AG10803 (cell line): ENCODE measurements at regions not wholly inside any gene's neighbourhood (a gene's known extent, or its start where the extent isn't known, plus 50 kb on each side); places are given as distances from the start of the nearest gene placed in this dataset.

Source experiments
- DNase-seq: peaks from one replicate; pipeline ENCODE4 v3.0.0; 2010; ENCODE audit warnings: low read depth
- H3K4me3 ChIP-seq: 2 replicates; pipeline ENCODE4 v1.5.1; 2011; ENCODE audit warnings: mild to moderate bottlenecking, low read length, control low read depth
- CTCF ChIP-seq: conservative IDR thresholded peaks from 2 replicates; pipeline ENCODE4 v1.5.1; 2011; ENCODE audit warnings: mild to moderate bottlenecking, low read length, control low read depth, inconsistent platforms

GRCh38 chr15:96720656-96721055, 390.2 kb downstream of the NR2F2 start:
- no peak overlapping the region for H3K4me3 ChIP-seq
- DNase-seq: no peak
- TF ChIP-seq CTCF: no peak

DNA sequence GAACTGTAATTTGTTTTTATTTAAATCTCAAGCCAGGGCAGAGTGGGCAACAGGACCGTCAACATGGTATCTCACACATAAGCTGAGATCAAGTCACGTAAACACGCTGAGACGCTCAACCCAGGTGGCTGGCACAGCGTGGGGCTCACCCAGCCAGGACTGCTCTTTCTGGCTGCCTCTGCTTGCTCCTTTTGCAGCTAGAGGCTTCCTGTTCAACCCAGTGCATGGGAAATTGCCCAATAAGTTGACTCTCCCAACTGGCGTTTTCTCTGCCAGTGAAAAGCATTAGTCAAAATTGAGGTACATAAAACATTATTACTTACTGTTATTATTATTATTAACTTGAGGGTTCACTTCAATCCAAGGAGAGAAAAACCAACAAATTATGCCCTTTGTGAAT, 398.1 kb downstream of the NR2F2 start:
- DNase-seq: no peak
- TF ChIP-seq CTCF: no peak

DNA sequence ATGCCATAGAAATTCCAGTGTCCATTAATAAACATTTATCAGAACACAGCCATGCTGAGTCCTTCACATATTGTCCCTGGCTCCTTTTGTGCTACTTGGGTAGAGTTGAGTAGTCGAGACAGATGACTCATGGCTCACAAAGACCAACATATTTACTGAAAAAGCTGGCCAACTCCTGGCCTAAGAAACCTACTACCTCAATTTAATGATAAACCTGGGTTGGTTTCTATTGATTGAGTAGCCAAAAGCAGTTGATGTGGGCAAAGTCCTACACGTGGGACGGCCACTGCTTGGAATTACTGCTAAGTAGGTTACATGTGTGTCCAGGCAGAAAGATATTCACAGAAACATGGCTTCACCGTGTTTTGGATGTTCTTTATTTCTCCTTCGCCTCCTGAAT, 402.2 kb downstream of the NR2F2 start:
- DNase-seq: no peak
- no peak for TF ChIP-seq CTCF
- H3K4me3 ChIP-seq: no peak overlapping the region

More for the DNA sequence above, 398.1 kb downstream of the NR2F2 start:
- no peak overlapping the region for H3K4me3 ChIP-seq

DNA sequence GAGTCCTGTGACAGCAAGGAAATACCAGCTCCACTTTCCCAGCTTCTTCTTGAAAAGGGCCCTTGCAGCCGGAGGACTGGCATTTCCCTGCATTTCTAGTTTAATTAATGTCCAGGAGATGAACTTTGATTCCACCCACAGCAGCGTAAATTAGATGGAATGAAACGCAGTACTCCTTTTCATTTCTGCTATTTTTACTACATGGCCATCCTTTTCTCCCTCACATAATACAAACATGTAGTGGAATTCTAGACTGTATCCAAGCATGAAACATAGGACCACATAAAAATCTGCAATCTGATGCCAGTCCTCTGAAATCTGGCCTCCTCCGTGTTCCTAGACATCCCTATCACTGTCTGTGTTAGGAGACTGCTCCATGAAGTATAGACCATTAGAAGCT, 403.2 kb downstream of the NR2F2 start:
- no peak for TF ChIP-seq CTCF
- H3K4me3 ChIP-seq: no peak overlapping the region
- no peak for DNase-seq

DNA sequence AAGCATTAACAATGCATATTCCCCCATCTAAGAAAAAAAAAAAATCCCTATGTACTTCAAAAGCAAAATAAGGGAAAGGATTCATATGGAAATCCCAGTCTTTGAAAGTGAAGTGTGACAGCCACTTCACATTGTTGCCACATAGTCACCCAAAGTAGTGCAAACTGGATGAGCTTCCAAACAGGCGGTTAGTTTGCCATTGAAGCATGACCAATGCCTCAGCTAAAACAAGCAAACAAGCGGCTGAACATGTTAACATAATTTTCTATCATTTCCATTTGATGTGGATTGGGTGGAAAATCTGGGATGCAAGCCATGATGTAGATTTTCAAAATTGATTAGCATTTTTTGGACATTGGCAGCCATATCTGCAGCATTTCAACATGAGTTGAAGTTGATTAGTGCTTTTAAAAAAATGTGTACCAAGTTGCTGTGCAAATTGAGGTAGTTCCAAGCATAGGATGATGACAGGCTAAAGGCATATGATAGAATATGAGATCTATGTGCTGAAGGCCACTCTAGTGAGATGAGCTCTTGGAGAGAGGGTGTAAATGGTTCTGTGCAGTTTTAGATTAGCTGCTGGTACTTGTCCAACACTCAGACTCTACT, 405.2 kb downstream of the NR2F2 start:
- DNase-seq: no peak
- H3K4me3 ChIP-seq: no peak overlapping the region
- TF ChIP-seq CTCF: no peak

DNA sequence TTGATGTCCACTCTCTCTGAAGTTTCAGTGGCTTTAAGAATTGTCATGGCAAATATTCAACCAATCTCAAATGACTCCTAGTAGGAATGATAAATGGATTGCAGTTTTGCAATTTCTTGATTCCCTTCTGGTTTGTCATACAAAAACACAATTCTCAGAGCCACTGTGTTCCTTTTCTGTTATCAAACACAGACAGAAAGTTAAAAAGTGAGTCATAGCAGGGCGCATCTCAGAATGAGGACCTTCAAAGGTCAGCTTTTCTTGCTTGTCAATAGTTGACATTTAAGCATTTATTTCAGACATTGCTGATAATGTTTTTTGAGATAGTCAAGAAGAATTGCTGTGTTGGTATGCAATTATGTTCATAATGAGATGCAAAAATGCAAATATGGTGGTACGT, 405.9 kb downstream of the NR2F2 start:
- no peak overlapping the region for H3K4me3 ChIP-seq
- TF ChIP-seq CTCF: no peak
- no peak for DNase-seq

GRCh38 chr15:96737408-96737807, 406.9 kb downstream of the NR2F2 start:
- H3K4me3 ChIP-seq: no peak overlapping the region
- DNase-seq: no peak
- no peak for TF ChIP-seq CTCF
